HEK293 (cell line): ENCODE measurements at regions not wholly inside any gene's neighbourhood (a gene's known extent, or its start where the extent isn't known, plus 50 kb on each side); places are given as distances from the start of the nearest gene placed in this dataset.

Source experiments
- CTCF ChIA-PET: fragments of 350-600 bp; formaldehyde crosslinking; extraction: SDS; loops from one replicate; lab custom pipeline; 2021; ENCODE audit warnings: antibody characterized with exemption; lab: Yijun Ruan, JAX
- POLR2A ChIA-PET: fragments of 300-600 bp; formaldehyde crosslinking; extraction: SDS; loops from one replicate; lab custom pipeline; 2020; ENCODE audit warnings: antibody characterized with exemption, inconsistent platforms; lab: Yijun Ruan, JAX
- H3K27ac ChIP-seq: fragments of 200-500 bp; sonication (Bioruptor generic); 2 replicates; pipeline ENCODE4 v1.5.1; 2014; ENCODE audit warnings: low read depth, low read length, control low read depth, inconsistent platforms; ENCODE audit errors: extremely low read depth
- H3K36me3 ChIP-seq, 2 experiments: fragments of 200-500 bp in 1 of 2; sonication (Bioruptor generic) in 1 of 2; 1 replicate in 1 of 2; 2 replicates in 1 of 2; pipeline ENCODE4 v1.5.1; 2014 to 2017; ENCODE audit warnings: inconsistent platforms in 2 of 2, low read length in 2 of 2; ENCODE audit not compliant: control insufficient read depth in 2 of 2, insufficient read depth in 1 of 2
- H3K4me1 ChIP-seq: fragments of 200-500 bp; sonication (Bioruptor generic); 2 replicates; pipeline ENCODE4 v1.5.1; 2014; ENCODE audit warnings: mild to moderate bottlenecking, low read length, inconsistent platforms; ENCODE audit not compliant: control insufficient read depth, insufficient read depth
- H3K4me3 ChIP-seq: 2 replicates; pipeline ENCODE4 v1.5.1; 2011; ENCODE audit warnings: low read depth, mild to moderate bottlenecking, control low read depth, low read length, moderate library complexity
- H3K9me3 ChIP-seq: fragments of 200-500 bp; sonication (Bioruptor generic); 2 replicates; pipeline ENCODE4 v1.5.1; 2014; ENCODE audit warnings: low read depth, low read length, inconsistent platforms; ENCODE audit not compliant: control insufficient read depth, insufficient read depth
- ATF2 ChIP-seq: fragments of 450-650 bp; formaldehyde crosslinking; IDR thresholded peaks from 2 replicates; pipeline ENCODE4 v1.5.1; 2016; ENCODE audit warnings: missing biosample characterization, missing genetic modification characterization, low read depth
- EGR2 ChIP-seq: fragments of 450-650 bp; formaldehyde crosslinking; IDR thresholded peaks from 2 replicates; pipeline ENCODE4 v1.5.1; 2016; ENCODE audit warnings: low read depth, missing biosample characterization, missing genetic modification characterization
- HOXD13 ChIP-seq: sonication (generic); formaldehyde crosslinking; IDR thresholded peaks from 2 replicates; pipeline ENCODE4 v1.8.0; 2022; ENCODE audit warnings: missing genetic modification reagents, borderline replicate concordance
- INSM2 ChIP-seq: fragments of 450-650 bp; formaldehyde crosslinking; IDR thresholded peaks from 2 replicates; pipeline ENCODE4 v1.5.1; 2016; ENCODE audit warnings: missing biosample characterization, missing genetic modification characterization
- KLF8 ChIP-seq: fragments of 450-650 bp; formaldehyde crosslinking; IDR thresholded peaks from 2 replicates; pipeline ENCODE4 v1.5.1; 2016; ENCODE audit warnings: missing biosample characterization, missing genetic modification characterization
- SALL2 ChIP-seq: fragments of 450-650 bp; formaldehyde crosslinking; IDR thresholded peaks from 2 replicates; pipeline ENCODE4 v1.5.0; 2017; ENCODE audit warnings: missing biosample characterization, mild to moderate bottlenecking, missing genetic modification characterization, borderline replicate concordance
- SP2 ChIP-seq: fragments of 450-650 bp; formaldehyde crosslinking; IDR thresholded peaks from 2 replicates; pipeline ENCODE4 v1.5.1; 2016; ENCODE audit warnings: missing biosample characterization, missing genetic modification characterization
- ZBTB7A ChIP-seq: fragments of 450-650 bp; formaldehyde crosslinking; IDR thresholded peaks from 2 replicates; pipeline ENCODE4 v1.5.1; 2016; ENCODE audit warnings: low read depth, missing biosample characterization, missing genetic modification characterization
- ZNF133 ChIP-seq: fragments of 450-650 bp; formaldehyde crosslinking; IDR thresholded peaks from 2 replicates; pipeline ENCODE4 v1.5.1; 2016; ENCODE audit warnings: missing biosample characterization, missing genetic modification characterization
- ZNF211 ChIP-seq: fragments of 450-650 bp; formaldehyde crosslinking; IDR thresholded peaks from 2 replicates; pipeline ENCODE4 v1.5.1; 2016; ENCODE audit warnings: low read depth, missing biosample characterization, missing genetic modification characterization
- ZNF324 ChIP-seq: fragments of 450-650 bp; formaldehyde crosslinking; IDR thresholded peaks from 2 replicates; pipeline ENCODE4 v1.5.1; 2016; ENCODE audit warnings: missing biosample characterization, missing genetic modification characterization
- ZNF391 ChIP-seq: fragments of 450-650 bp; formaldehyde crosslinking; IDR thresholded peaks from 2 replicates; pipeline ENCODE4 v1.5.1; 2016; ENCODE audit warnings: low read depth, missing biosample characterization, missing genetic modification characterization, borderline replicate concordance
- ZNF416 ChIP-seq: fragments of 450-650 bp; formaldehyde crosslinking; IDR thresholded peaks from 2 replicates; pipeline ENCODE4 v1.5.1; 2016; ENCODE audit warnings: missing biosample characterization, missing genetic modification characterization
- ZNF449 ChIP-seq: fragments of 450-650 bp; formaldehyde crosslinking; IDR thresholded peaks from 2 replicates; pipeline ENCODE4 v1.5.1; 2017; ENCODE audit warnings: missing biosample characterization, mild to moderate bottlenecking, missing genetic modification characterization, moderate library complexity
- ZNF571 ChIP-seq: fragments of 450-650 bp; formaldehyde crosslinking; IDR thresholded peaks from 2 replicates; pipeline ENCODE4 v1.5.0; 2017; ENCODE audit warnings: missing biosample characterization, missing genetic modification characterization
- ZNF639 ChIP-seq: fragments of 450-650 bp; formaldehyde crosslinking; IDR thresholded peaks from 2 replicates; pipeline ENCODE4 v1.5.1; 2016; ENCODE audit warnings: missing biosample characterization, missing genetic modification characterization
- ZXDB ChIP-seq: fragments of 450-650 bp; formaldehyde crosslinking; IDR thresholded peaks from 2 replicates; pipeline ENCODE4 v1.5.1; 2016; ENCODE audit warnings: missing biosample characterization, missing genetic modification characterization
- TF ChIP-seq, protein P1 (sequence below): fragments of 450-650 bp; formaldehyde crosslinking; IDR thresholded peaks from 2 replicates; pipeline ENCODE4 v1.5.1; 2016; ENCODE audit warnings: missing biosample characterization, missing genetic modification characterization
- TF ChIP-seq, protein P2 (sequence below): fragments of 450-650 bp; formaldehyde crosslinking; IDR thresholded peaks from 2 replicates; pipeline ENCODE4 v1.5.1; 2016; ENCODE audit warnings: missing biosample characterization, missing genetic modification characterization, borderline replicate concordance
- TF ChIP-seq, protein P3 (sequence below): fragments of 450-650 bp; formaldehyde crosslinking; IDR thresholded peaks from 2 replicates; pipeline ENCODE4 v1.5.1; 2017; ENCODE audit warnings: missing biosample characterization, missing genetic modification characterization
- TF ChIP-seq, protein P4 (sequence below): fragments of 450-650 bp; formaldehyde crosslinking; IDR thresholded peaks from 2 replicates; pipeline ENCODE4 v1.5.1; 2016; ENCODE audit warnings: missing biosample characterization, missing genetic modification characterization

DNA sequence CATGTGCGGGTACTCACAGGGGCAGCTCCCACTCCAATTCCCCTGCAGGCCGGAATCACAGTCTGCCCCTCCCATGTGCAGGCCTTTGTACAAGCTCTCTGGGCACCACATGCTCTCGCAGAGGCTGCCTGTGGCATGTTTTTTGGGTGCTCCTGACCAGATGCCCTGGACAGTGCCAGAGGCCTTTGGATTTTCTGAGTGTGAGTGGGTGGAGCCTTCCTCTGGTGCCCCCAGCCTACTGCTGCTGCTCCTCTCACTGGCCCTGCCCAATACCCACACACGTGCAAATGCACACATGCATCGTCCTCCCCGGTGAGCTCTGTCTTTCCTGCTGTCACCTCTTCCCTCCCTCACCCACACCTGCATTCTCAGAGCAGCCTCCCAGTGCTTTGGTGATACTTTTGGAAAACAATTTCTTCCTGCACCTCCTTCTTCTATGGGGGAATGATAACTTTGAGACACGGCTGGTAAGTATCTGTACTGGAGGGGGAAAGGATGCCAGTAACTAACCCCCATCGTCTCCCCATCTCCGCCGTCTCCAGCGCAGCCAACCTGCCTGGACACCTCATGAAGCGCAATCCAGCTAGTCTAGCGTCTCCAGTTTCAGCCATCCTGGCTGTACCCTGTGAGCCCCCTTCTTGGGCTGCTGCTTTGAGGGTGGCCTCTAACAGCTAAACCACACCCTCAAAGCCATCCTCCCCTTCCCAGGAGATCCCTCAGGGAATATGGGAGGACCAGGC is 229.4 kb upstream of the TOPAZ1 start:
- Histone ChIP-seq H3K4me3 (no peak overlapping the region), H3K27ac (no peak overlapping the region)
- POLR2A ChIA-PET: no interaction called here
- TF ChIP-seq ATF2 (tag by site-specific recombination) (no peak), ZNF211 (tag by site-specific recombination) (no peak), ZNF571 (tag by site-specific recombination) (no peak), ZNF324 (no peak), ZNF133 (tag by site-specific recombination) (no peak), ZXDB (tag by site-specific recombination) (no peak), HOXD13 (CRISPR knock-in tag) (no peak), EGR2 (tag by site-specific recombination) (no peak), ZNF449 (tag by site-specific recombination) (no peak)
- TF ChIP-seq, protein P1, sequence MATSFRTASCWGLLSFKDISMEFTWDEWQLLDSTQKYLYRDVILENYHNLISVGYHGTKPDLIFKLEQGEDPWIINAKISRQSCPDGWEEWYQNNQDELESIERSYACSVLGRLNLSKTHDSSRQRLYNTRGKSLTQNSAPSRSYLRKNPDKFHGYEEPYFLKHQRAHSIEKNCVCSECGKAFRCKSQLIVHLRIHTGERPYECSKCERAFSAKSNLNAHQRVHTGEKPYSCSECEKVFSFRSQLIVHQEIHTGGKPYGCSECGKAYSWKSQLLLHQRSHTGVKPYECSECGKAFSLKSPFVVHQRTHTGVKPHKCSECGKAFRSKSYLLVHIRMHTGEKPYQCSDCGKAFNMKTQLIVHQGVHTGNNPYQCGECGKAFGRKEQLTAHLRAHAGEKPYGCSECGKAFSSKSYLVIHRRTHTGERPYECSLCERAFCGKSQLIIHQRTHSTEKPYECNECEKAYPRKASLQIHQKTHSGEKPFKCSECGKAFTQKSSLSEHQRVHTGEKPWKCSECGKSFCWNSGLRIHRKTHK (tag by site-specific recombination): no peak
- TF ChIP-seq, protein P2, sequence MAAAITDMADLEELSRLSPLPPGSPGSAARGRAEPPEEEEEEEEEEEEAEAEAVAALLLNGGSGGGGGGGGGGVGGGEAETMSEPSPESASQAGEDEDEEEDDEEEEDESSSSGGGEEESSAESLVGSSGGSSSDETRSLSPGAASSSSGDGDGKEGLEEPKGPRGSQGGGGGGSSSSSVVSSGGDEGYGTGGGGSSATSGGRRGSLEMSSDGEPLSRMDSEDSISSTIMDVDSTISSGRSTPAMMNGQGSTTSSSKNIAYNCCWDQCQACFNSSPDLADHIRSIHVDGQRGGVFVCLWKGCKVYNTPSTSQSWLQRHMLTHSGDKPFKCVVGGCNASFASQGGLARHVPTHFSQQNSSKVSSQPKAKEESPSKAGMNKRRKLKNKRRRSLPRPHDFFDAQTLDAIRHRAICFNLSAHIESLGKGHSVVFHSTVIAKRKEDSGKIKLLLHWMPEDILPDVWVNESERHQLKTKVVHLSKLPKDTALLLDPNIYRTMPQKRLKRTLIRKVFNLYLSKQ (tag by site-specific recombination): no peak
- TF ChIP-seq, protein P3, sequence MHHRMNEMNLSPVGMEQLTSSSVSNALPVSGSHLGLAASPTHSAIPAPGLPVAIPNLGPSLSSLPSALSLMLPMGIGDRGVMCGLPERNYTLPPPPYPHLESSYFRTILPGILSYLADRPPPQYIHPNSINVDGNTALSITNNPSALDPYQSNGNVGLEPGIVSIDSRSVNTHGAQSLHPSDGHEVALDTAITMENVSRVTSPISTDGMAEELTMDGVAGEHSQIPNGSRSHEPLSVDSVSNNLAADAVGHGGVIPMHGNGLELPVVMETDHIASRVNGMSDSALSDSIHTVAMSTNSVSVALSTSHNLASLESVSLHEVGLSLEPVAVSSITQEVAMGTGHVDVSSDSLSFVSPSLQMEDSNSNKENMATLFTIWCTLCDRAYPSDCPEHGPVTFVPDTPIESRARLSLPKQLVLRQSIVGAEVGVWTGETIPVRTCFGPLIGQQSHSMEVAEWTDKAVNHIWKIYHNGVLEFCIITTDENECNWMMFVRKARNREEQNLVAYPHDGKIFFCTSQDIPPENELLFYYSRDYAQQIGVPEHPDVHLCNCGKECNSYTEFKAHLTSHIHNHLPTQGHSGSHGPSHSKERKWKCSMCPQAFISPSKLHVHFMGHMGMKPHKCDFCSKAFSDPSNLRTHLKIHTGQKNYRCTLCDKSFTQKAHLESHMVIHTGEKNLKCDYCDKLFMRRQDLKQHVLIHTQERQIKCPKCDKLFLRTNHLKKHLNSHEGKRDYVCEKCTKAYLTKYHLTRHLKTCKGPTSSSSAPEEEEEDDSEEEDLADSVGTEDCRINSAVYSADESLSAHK (tag by site-specific recombination): no peak
- TF ChIP-seq, all 188 proteins: peak for 0
- H3K36me3 ChIP-seq: no peaks in the 10 kb centered on the region
- CTCF ChIA-PET: interaction anchor here (0.7 kb wide), 2 partner anchors 99 to 883 kb away, joined by 3 read pairs; no protein-coding TSS in a partner anchor
- H3K4me1 ChIP-seq: no peaks in the 10 kb centered on the region
- no peaks in the 10 kb centered on the region for H3K9me3 ChIP-seq

DNA sequence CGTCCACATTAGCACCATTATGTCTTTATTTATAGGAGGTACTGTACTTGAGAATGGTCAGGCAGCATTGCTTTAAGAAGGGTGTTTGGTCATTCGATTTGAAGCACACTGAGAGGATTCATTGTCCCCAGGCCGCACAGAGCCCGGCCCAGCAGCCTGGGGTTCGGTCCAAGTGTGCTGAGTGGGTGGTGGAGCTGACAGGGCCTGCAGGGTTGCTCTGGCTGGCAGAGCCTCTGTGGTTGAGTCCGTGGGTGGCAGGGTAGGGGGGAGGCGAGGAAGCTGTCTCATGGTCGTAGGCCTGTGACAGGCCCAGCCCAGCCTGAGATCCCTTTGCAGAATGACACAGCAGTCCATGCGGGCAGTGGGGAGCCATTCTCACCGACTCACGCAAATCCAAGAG is 227.7 kb upstream of the TOPAZ1 start:
- CTCF ChIA-PET: no interaction called here
- TF ChIP-seq, protein P4, sequence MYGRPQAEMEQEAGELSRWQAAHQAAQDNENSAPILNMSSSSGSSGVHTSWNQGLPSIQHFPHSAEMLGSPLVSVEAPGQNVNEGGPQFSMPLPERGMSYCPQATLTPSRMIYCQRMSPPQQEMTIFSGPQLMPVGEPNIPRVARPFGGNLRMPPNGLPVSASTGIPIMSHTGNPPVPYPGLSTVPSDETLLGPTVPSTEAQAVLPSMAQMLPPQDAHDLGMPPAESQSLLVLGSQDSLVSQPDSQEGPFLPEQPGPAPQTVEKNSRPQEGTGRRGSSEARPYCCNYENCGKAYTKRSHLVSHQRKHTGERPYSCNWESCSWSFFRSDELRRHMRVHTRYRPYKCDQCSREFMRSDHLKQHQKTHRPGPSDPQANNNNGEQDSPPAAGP (tag by site-specific recombination): no peak
- TF ChIP-seq ZBTB7A (tag by site-specific recombination) (no peak), ZNF639 (tag by site-specific recombination) (no peak), EGR2 (tag by site-specific recombination) (peak; percentile 78), SP2 (no peak), ZNF416 (tag by site-specific recombination) (no peak), INSM2 (tag by site-specific recombination) (no peak), ZNF391 (no peak), KLF8 (no peak), SALL2 (tag by site-specific recombination) (no peak)

More for the DNA sequence above, 227.7 kb upstream of the TOPAZ1 start:
- Histone ChIP-seq H3K4me1 (no peaks in the 10 kb centered on the region), H3K9me3 (no peaks in the 10 kb centered on the region), H3K36me3 (no peaks in the 10 kb centered on the region), H3K4me3 (no peak overlapping the region), H3K27ac (no peak overlapping the region)
- POLR2A ChIA-PET: no interaction called here
